ENCODE measurements at regions not wholly inside any gene's neighbourhood (a gene's known extent, or its start where the extent isn't known, plus 50 kb on each side); places are given as distances from the start of the nearest gene placed in this dataset.
"Not testable (repeated sequence)": the region's sequence is repeated elsewhere in the genome, so short reads cannot be mapped to it uniquely, and the experiment has no call there.

- TF ChIP-seq CTCF (IDR thresholded peaks at IDR 0.05; ENCODE audit: low read depth, low read length, poor library complexity, severe bottlenecking) (no peak), EZH2phosphoT487 (IDR thresholded peaks at IDR 0.05; ENCODE audit: borderline replicate concordance, low read length) (no peak)
- Histone ChIP-seq H3K27ac (ENCODE audit: low read depth, low read length) (no peak overlapping the region), H3K4me2 (ENCODE audit: low read length) (no peak overlapping the region), H4K20me1 (ENCODE audit: control insufficient read depth, insufficient read depth, low read depth, low read length) (no peaks in the 10 kb centered on the region), H3K4me1 (ENCODE audit: control insufficient read depth, low read length) (no peaks in the 10 kb centered on the region), H3K27me3 (ENCODE audit: control insufficient read depth, low read length) (no peaks in the 10 kb centered on the region), H3K4me3 (ENCODE audit: low read length) (no peak overlapping the region), H3K9me3 (ENCODE audit: control insufficient read depth, insufficient read depth, low read length) (no peaks in the 10 kb centered on the region), H3K79me2 (ENCODE audit: control insufficient read depth, low read length) (no peaks in the 10 kb centered on the region), H3F3A (ENCODE audit: control insufficient read depth, insufficient read depth) (no peaks in the 10 kb centered on the region), H3K36me3 (ENCODE audit: control insufficient read depth, low read length) (no peaks in the 10 kb centered on the region), H3K9me2 (replicated peaks; ENCODE audit: control insufficient read depth, low read length) (no peaks in the 10 kb centered on the region)
Observed at GRCh38 chr3:94372026-94372425, 309.2 kb downstream of the NSUN3 start.

GRCh38 chr3:94373456-94373855, 310.6 kb downstream of the NSUN3 start:
- Histone ChIP-seq H3K36me3 (ENCODE audit: control insufficient read depth, low read length) (no peaks in the 10 kb centered on the region), H3K27ac (ENCODE audit: low read depth, low read length) (no peak overlapping the region), H3K9me2 (replicated peaks; ENCODE audit: control insufficient read depth, low read length) (no peaks in the 10 kb centered on the region), H3K9me3 (ENCODE audit: control insufficient read depth, insufficient read depth, low read length) (no peaks in the 10 kb centered on the region), H3K4me1 (ENCODE audit: control insufficient read depth, low read length) (no peaks in the 10 kb centered on the region), H4K20me1 (ENCODE audit: control insufficient read depth, insufficient read depth, low read depth, low read length) (no peaks in the 10 kb centered on the region), H3K79me2 (ENCODE audit: control insufficient read depth, low read length) (no peaks in the 10 kb centered on the region), H3F3A (ENCODE audit: control insufficient read depth, insufficient read depth) (no peaks in the 10 kb centered on the region), H3K4me2 (ENCODE audit: low read length) (no peak overlapping the region), H3K4me3 (ENCODE audit: low read length) (no peak overlapping the region), H3K27me3 (ENCODE audit: control insufficient read depth, low read length) (no peaks in the 10 kb centered on the region)
- no peak for TF ChIP-seq CTCF (IDR thresholded peaks at IDR 0.05; ENCODE audit: low read depth, low read length, poor library complexity, severe bottlenecking)
- no peak for TF ChIP-seq EZH2phosphoT487 (IDR thresholded peaks at IDR 0.05; ENCODE audit: borderline replicate concordance, low read length)

GRCh38 chr3:94374439-94375161, 311.7 kb downstream of the NSUN3 start:
- no peak overlapping the region for H3K4me3 ChIP-seq (ENCODE audit: low read length)
- no peaks in the 10 kb centered on the region for H3K4me1 ChIP-seq (ENCODE audit: control insufficient read depth, low read length)
- TF ChIP-seq CTCF (IDR thresholded peaks at IDR 0.05; ENCODE audit: low read depth, low read length, poor library complexity, severe bottlenecking) (no peak), EZH2phosphoT487 (IDR thresholded peaks at IDR 0.05; ENCODE audit: borderline replicate concordance, low read length) (no peak)
- H3K9me2 ChIP-seq (replicated peaks; ENCODE audit: control insufficient read depth, low read length): no peaks in the 10 kb centered on the region
- no peaks in the 10 kb centered on the region for H3K79me2 ChIP-seq (ENCODE audit: control insufficient read depth, low read length)
- no peaks in the 10 kb centered on the region for H3K36me3 ChIP-seq (ENCODE audit: control insufficient read depth, low read length)
- H3K4me2 ChIP-seq (ENCODE audit: low read length): no peak overlapping the region
- H4K20me1 ChIP-seq (ENCODE audit: control insufficient read depth, insufficient read depth, low read depth, low read length): no peaks in the 10 kb centered on the region
- no peak overlapping the region for H3K27ac ChIP-seq (ENCODE audit: low read depth, low read length)
- H3K9me3 ChIP-seq (ENCODE audit: control insufficient read depth, insufficient read depth, low read length): no peaks in the 10 kb centered on the region
- H3K27me3 ChIP-seq (ENCODE audit: control insufficient read depth, low read length): no peaks in the 10 kb centered on the region
- no peaks in the 10 kb centered on the region for H3F3A ChIP-seq (ENCODE audit: control insufficient read depth, insufficient read depth)

GRCh38 chr3:94377123-94377696, 314.3 kb downstream of the NSUN3 start:
- H3K36me3 ChIP-seq (ENCODE audit: control insufficient read depth, low read length); H3K4me2 ChIP-seq (ENCODE audit: low read length); H3K4me1 ChIP-seq (ENCODE audit: control insufficient read depth, low read length); H3K9me2 ChIP-seq (replicated peaks; ENCODE audit: control insufficient read depth, low read length); H3K27ac ChIP-seq (ENCODE audit: low read depth, low read length); H3K9me3 ChIP-seq (ENCODE audit: control insufficient read depth, insufficient read depth, low read length); H4K20me1 ChIP-seq (ENCODE audit: control insufficient read depth, insufficient read depth, low read depth, low read length); H3K27me3 ChIP-seq (ENCODE audit: control insufficient read depth, low read length); H3K4me3 ChIP-seq (ENCODE audit: low read length); H3K79me2 ChIP-seq (ENCODE audit: control insufficient read depth, low read length); H3F3A ChIP-seq (ENCODE audit: control insufficient read depth, insufficient read depth): not testable (repeated sequence)

GRCh38 chr3:94377863-94378262, 315.0 kb downstream of the NSUN3 start:
- H3K27ac ChIP-seq (ENCODE audit: low read depth, low read length); H3K9me2 ChIP-seq (replicated peaks; ENCODE audit: control insufficient read depth, low read length); H4K20me1 ChIP-seq (ENCODE audit: control insufficient read depth, insufficient read depth, low read depth, low read length); H3K9me3 ChIP-seq (ENCODE audit: control insufficient read depth, insufficient read depth, low read length); H3K79me2 ChIP-seq (ENCODE audit: control insufficient read depth, low read length); H3F3A ChIP-seq (ENCODE audit: control insufficient read depth, insufficient read depth); H3K4me3 ChIP-seq (ENCODE audit: low read length); H3K36me3 ChIP-seq (ENCODE audit: control insufficient read depth, low read length); H3K27me3 ChIP-seq (ENCODE audit: control insufficient read depth, low read length); H3K4me1 ChIP-seq (ENCODE audit: control insufficient read depth, low read length); H3K4me2 ChIP-seq (ENCODE audit: low read length): not testable (repeated sequence)

Measured in DOHH2 (cell line).